Ascending aorta (tissue), 2 donors: ENCODE measurements at regions not wholly inside any gene's neighbourhood (a gene's known extent, or its start where the extent isn't known, plus 50 kb on each side); places are given as distances from the start of the nearest gene placed in this dataset.
"Not testable (repeated sequence)": the region's sequence is repeated elsewhere in the genome, so short reads cannot be mapped to it uniquely, and the experiment has no call there.

Experiments used
- DNase-seq, 2 donors: peaks; one replicate each; pipeline ENCODE4 v3.0.0-alpha.2; 2019; ENCODE audit warnings: low spot score in 2 of 2
- H3K27ac ChIP-seq, 2 donors: fragments of 200-600 bp; sonication (generic); one replicate each; pipeline ENCODE4 v1.5.1; 2016 to 2017; ENCODE audit warnings: mild to moderate bottlenecking in 1 of 2
- H3K27me3 ChIP-seq: fragments of 200-600 bp; sonication (generic); one replicate; pipeline ENCODE4 v1.5.1; 2017
- H3K36me3 ChIP-seq, 2 donors: fragments of 200-600 bp; sonication (generic); one replicate each; pipeline ENCODE4 v1.5.1; 2016
- H3K4me1 ChIP-seq, 2 donors: fragments of 200-600 bp; sonication (generic); one replicate each; pipeline ENCODE4 v1.5.1; 2016 to 2017; ENCODE audit warnings: mild to moderate bottlenecking in 1 of 2
- H3K4me3 ChIP-seq, 2 donors: fragments of 200-600 bp; sonication (generic); one replicate each; pipeline ENCODE4 v1.5.1; 2016 to 2017; ENCODE audit warnings: mild to moderate bottlenecking in 1 of 2
- H3K9me3 ChIP-seq, 2 donors: fragments of 200-600 bp; sonication (generic); one replicate each; pipeline ENCODE4 v1.5.1; 2016
- CTCF ChIP-seq, 3 experiments: fragments of 200-600 bp in 2 of 3; fragments of 450-650 bp in 1 of 3; sonication (generic) in 2 of 3; IDR thresholded peaks; one replicate each; pipeline ENCODE4 v1.5.1; 2016 to 2019; ENCODE audit warnings: antibody characterized with exemption in 3 of 3, mild to moderate bottlenecking in 1 of 3, moderate library complexity in 1 of 3
- intact Hi-C: fragments of 100-400 bp; cut with DNase I; formaldehyde crosslinking; loops from one replicate; pipeline ENCODE4 v1.15.1; 2023

GRCh38 chr16:65244787-65245186 lies 122.9 kb upstream of the CDH11 start:
- no peak for TF ChIP-seq CTCF (IDR thresholded peaks at IDR 0.05)
- DNase-seq = no peak
- intact Hi-C loops = no loop called here
- Histone ChIP-seq H3K4me3 (no peak overlapping the region), H3K9me3 (no peaks in the 10 kb centered on the region), H3K27me3 (no peaks in the 10 kb centered on the region), H3K36me3 (no peaks in the 10 kb centered on the region), H3K27ac (no peak overlapping the region), H3K4me1 (peaks cover 0 to 2% of the 10 kb centered on the region in 2 donors)

- intact Hi-C loops = no loop called here
- DNase-seq = no peak
- no peak for TF ChIP-seq CTCF (IDR thresholded peaks at IDR 0.05)
- H3K4me1 ChIP-seq = no peaks in the 10 kb centered on the region
- H3K4me3 ChIP-seq = no peak overlapping the region
- no peak overlapping the region for H3K27ac ChIP-seq
- no peaks in the 10 kb centered on the region for H3K27me3 ChIP-seq
- no peaks in the 10 kb centered on the region for H3K9me3 ChIP-seq
- H3K36me3 ChIP-seq = no peaks in the 10 kb centered on the region
These were observed 113.7 kb upstream of the CDH11 start for GRCh38 chr16:65235339-65236177.

GRCh38 chr16:65234721-65235320 lies 113.0 kb upstream of the CDH11 start:
- DNase-seq, H3K4me1 ChIP-seq, H3K36me3 ChIP-seq, H3K27me3 ChIP-seq, H3K4me3 ChIP-seq, H3K9me3 ChIP-seq, intact Hi-C loops, H3K27ac ChIP-seq: not testable (repeated sequence)

- intact Hi-C loops = no loop called here
- DNase-seq = no peak
- H3K4me1 ChIP-seq = no peaks in the 10 kb centered on the region
- no peaks in the 10 kb centered on the region for H3K9me3 ChIP-seq
- H3K27ac ChIP-seq = no peak overlapping the region
- H3K27me3 ChIP-seq = no peaks in the 10 kb centered on the region
- no peak for TF ChIP-seq CTCF (IDR thresholded peaks at IDR 0.05)
- no peak overlapping the region for H3K4me3 ChIP-seq
- no peaks in the 10 kb centered on the region for H3K36me3 ChIP-seq
These were observed 107.4 kb upstream of the CDH11 start for GRCh38 chr16:65229191-65229662.

- Histone ChIP-seq H3K27ac (no peak overlapping the region), H3K4me3 (no peak overlapping the region), H3K36me3 (no peaks in the 10 kb centered on the region), H3K27me3 (no peaks in the 10 kb centered on the region), H3K9me3 (no peaks in the 10 kb centered on the region), H3K4me1 (no peaks in the 10 kb centered on the region)
- no peak for TF ChIP-seq CTCF (IDR thresholded peaks at IDR 0.05)
- DNase-seq = no peak
- intact Hi-C loops = no loop called here
These were observed 105.4 kb upstream of the CDH11 start for GRCh38 chr16:65227150-65227835.

- Histone ChIP-seq H3K4me3 (no peak overlapping the region), H3K27me3 (no peaks in the 10 kb centered on the region), H3K36me3 (no peaks in the 10 kb centered on the region), H3K9me3 (no peaks in the 10 kb centered on the region), H3K27ac (no peak overlapping the region), H3K4me1 (no peaks in the 10 kb centered on the region)
- intact Hi-C loops = no loop called here
- no peak for DNase-seq
- TF ChIP-seq CTCF (IDR thresholded peaks at IDR 0.05) = no peak
These were observed 104.2 kb upstream of the CDH11 start for GRCh38 chr16:65226077-65226476.
